ENCODE measurements at regions not wholly inside any gene's neighbourhood (a gene's known extent, or its start where the extent isn't known, plus 50 kb on each side); places are given as distances from the start of the nearest gene placed in this dataset.

DNA sequence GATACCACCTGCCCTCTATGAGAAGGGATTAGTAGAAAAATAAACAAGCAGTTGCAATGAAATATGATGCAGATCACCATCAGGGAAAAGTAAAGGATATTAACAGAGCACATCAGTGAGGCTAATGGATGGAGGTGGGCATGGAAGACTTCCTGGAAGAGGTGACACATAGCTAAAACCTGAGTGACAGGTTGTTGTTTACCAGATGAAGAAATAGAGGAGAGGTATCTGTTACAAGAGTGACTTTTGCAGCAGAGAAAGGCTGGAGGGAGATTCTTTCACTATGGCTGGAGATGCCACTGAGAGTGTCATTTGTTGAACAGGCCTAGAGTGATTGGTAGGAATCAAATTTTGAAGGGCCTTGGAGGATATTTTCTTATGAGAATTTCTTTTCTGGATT, 646.2 kb downstream of the GATA3 start:
- Histone ChIP-seq H3K27me3 (ENCODE audit: control insufficient read depth, insufficient read depth, low read length) (no peaks in the 10 kb centered on the region), H3K9me3 (ENCODE audit: control insufficient read depth, insufficient read depth, low read length) (no peaks in the 10 kb centered on the region), H3K36me3 (ENCODE audit: control insufficient read depth, insufficient read depth, low read length) (no peaks in the 10 kb centered on the region), H3K4me3 (ENCODE audit: low read length) (no peak overlapping the region), H3K4me1 (ENCODE audit: control insufficient read depth, insufficient read depth, low read length) (no peaks in the 10 kb centered on the region), H3K27ac (ENCODE audit: low read length) (no peak overlapping the region)
- Mint-ChIP-seq H3K27ac (no peak overlapping the region), H3K27me3 (ENCODE audit: low read depth in 2 of 2) (peaks cover 4 to 18% of the 10 kb centered on the region in 2 donors), H3K4me1 (no peaks in the 10 kb centered on the region), H3K9me3 (no peaks in the 10 kb centered on the region), H3K4me3 (no peak overlapping the region), H3K36me3 (no peaks in the 10 kb centered on the region)
- TF ChIP-seq, protein P1, sequence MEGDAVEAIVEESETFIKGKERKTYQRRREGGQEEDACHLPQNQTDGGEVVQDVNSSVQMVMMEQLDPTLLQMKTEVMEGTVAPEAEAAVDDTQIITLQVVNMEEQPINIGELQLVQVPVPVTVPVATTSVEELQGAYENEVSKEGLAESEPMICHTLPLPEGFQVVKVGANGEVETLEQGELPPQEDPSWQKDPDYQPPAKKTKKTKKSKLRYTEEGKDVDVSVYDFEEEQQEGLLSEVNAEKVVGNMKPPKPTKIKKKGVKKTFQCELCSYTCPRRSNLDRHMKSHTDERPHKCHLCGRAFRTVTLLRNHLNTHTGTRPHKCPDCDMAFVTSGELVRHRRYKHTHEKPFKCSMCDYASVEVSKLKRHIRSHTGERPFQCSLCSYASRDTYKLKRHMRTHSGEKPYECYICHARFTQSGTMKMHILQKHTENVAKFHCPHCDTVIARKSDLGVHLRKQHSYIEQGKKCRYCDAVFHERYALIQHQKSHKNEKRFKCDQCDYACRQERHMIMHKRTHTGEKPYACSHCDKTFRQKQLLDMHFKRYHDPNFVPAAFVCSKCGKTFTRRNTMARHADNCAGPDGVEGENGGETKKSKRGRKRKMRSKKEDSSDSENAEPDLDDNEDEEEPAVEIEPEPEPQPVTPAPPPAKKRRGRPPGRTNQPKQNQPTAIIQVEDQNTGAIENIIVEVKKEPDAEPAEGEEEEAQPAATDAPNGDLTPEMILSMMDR (IDR thresholded peaks at IDR 0.05) = no peak
- DNase-seq (no peak), ATAC-seq (no peak)
- intact Hi-C loops (cut with micrococcal nuclease) = no loop called here

DNA sequence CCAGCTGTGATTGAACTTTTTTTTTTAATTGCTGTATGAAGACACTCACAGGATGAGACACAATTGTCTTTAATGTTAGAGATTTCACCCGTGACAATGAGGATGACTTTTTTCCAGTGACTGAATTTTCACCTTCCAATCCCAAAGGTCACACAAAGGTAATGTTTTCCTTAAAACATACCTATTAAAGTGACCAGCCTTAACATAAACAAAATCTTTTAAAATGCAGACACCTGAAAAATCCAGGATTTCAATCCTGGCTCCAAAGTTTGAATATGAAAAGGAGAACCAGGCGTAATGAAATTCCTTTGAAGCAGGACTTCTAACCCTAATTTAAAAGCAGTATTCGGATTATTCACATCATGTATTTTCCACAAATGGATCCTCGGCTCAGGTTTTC, 647.7 kb downstream of the GATA3 start:
- H3K4me1 ChIP-seq (ENCODE audit: control insufficient read depth, insufficient read depth, low read length) = no peaks in the 10 kb centered on the region

DNA sequence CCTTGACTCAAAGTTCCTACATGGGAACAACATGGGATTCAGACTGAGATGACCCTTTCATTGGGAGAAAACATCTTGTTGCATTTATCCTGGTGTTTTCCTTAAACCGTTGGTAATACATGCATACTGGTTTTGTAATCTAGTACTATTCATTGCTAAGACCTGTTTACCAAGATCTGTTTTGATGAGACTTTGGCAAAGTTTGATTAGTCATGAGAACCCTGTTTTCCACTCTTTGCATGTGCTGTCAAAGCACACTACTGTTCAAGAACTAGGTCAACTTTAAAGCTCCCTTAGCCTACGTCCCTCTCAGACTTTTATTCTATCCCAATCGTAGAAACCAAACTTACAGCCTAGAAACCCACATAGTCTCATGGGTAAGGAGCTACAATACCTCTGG, 650.9 kb downstream of the GATA3 start:
- intact Hi-C loops (cut with micrococcal nuclease) = no loop called here
- Histone ChIP-seq H3K9me3 (ENCODE audit: control insufficient read depth, insufficient read depth, low read length) (no peaks in the 10 kb centered on the region), H3K36me3 (ENCODE audit: control insufficient read depth, insufficient read depth, low read length) (no peaks in the 10 kb centered on the region), H3K4me1 (ENCODE audit: control insufficient read depth, insufficient read depth, low read length) (no peaks in the 10 kb centered on the region), H3K4me3 (ENCODE audit: low read length) (no peak overlapping the region), H3K27ac (ENCODE audit: low read length) (no peak overlapping the region), H3K27me3 (ENCODE audit: control insufficient read depth, insufficient read depth, low read length) (peaks cover 5% of the 10 kb centered on the region)
- ATAC-seq (no peak), DNase-seq (no peak)
- TF ChIP-seq, protein P1 (IDR thresholded peaks at IDR 0.05) = no peak
- 74% methylated on average over 3 of the region's 3 CpGs for WGBS (ENCODE audit: insufficient coverage)
- H3K27ac Mint-ChIP-seq = no peak overlapping the region
- no peaks in the 10 kb centered on the region for H3K4me1 Mint-ChIP-seq
- no peak overlapping the region for H3K4me3 Mint-ChIP-seq
- peaks cover 6 to 12% of the 10 kb centered on the region in 2 donors for H3K27me3 Mint-ChIP-seq (ENCODE audit: low read depth in 2 of 2)
- H3K9me3 Mint-ChIP-seq = no peaks in the 10 kb centered on the region
- H3K36me3 Mint-ChIP-seq = no peaks in the 10 kb centered on the region

More for the DNA sequence above, 647.7 kb downstream of the GATA3 start:
- WGBS (ENCODE audit: insufficient coverage) = 91% methylated on average over 3 of the region's 4 CpGs
- TF ChIP-seq, protein P1 (IDR thresholded peaks at IDR 0.05) = no peak
- H3K27me3 ChIP-seq (ENCODE audit: control insufficient read depth, insufficient read depth, low read length) = peaks cover 5% of the 10 kb centered on the region
- H3K9me3 ChIP-seq (ENCODE audit: control insufficient read depth, insufficient read depth, low read length) = no peaks in the 10 kb centered on the region
- no peaks in the 10 kb centered on the region for H3K36me3 ChIP-seq (ENCODE audit: control insufficient read depth, insufficient read depth, low read length)
- H3K27ac Mint-ChIP-seq = no peak overlapping the region
- H3K9me3 Mint-ChIP-seq = no peaks in the 10 kb centered on the region
- peaks cover 4 to 19% of the 10 kb centered on the region in 2 donors for H3K27me3 Mint-ChIP-seq (ENCODE audit: low read depth in 2 of 2)
- H3K4me3 ChIP-seq (ENCODE audit: low read length) = no peak overlapping the region
- H3K4me1 Mint-ChIP-seq = no peaks in the 10 kb centered on the region
- intact Hi-C loops (cut with micrococcal nuclease) = no loop called here
- H3K27ac ChIP-seq (ENCODE audit: low read length) = no peak overlapping the region
- ATAC-seq (no peak), DNase-seq (no peak)
- H3K4me3 Mint-ChIP-seq = no peak overlapping the region
- H3K36me3 Mint-ChIP-seq = no peaks in the 10 kb centered on the region

DNA sequence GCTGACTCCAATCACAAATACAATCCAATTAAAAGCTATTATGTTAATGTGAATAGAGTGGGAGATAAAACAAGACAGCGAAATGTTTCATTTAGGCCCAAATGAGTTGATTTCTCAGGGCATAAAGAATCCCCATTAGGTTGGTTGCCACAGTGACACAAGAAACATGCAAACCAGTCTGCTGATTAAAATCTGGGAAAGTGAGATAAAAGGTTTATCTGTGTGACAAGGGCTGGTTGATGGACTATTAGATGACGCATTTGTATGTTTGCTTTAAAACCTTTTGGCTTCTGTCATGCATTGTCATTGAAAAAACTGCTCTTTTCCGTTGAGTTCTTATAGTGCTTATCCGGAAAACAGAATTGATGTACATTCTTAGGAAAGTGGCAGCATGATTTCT, 658.2 kb downstream of the GATA3 start:
- Histone ChIP-seq H3K27ac (ENCODE audit: low read length) (no peak overlapping the region), H3K36me3 (ENCODE audit: control insufficient read depth, insufficient read depth, low read length) (no peaks in the 10 kb centered on the region), H3K4me1 (ENCODE audit: control insufficient read depth, insufficient read depth, low read length) (no peaks in the 10 kb centered on the region), H3K9me3 (ENCODE audit: control insufficient read depth, insufficient read depth, low read length) (no peaks in the 10 kb centered on the region), H3K4me3 (ENCODE audit: low read length) (no peak overlapping the region), H3K27me3 (ENCODE audit: control insufficient read depth, insufficient read depth, low read length) (no peaks in the 10 kb centered on the region)
- ATAC-seq (no peak), DNase-seq (no peak)
- TF ChIP-seq, protein P1 (IDR thresholded peaks at IDR 0.05) = no peak
- Mint-ChIP-seq H3K4me3 (no peak overlapping the region), H3K36me3 (no peaks in the 10 kb centered on the region), H3K9me3 (peaks cover 0 to 4% of the 10 kb centered on the region in 2 donors), H3K4me1 (no peaks in the 10 kb centered on the region), H3K27me3 (ENCODE audit: low read depth in 2 of 2) (peaks cover 14% of the 10 kb centered on the region in 2 donors), H3K27ac (no peak overlapping the region)
- intact Hi-C loops (cut with micrococcal nuclease) = no loop called here
- 80% methylated on average over 4 of the region's 4 CpGs for WGBS (ENCODE audit: insufficient coverage)
